Esophagus squamous epithelium (tissue), 4 donors: ENCODE measurements at regions not wholly inside any gene's neighbourhood (a gene's known extent, or its start where the extent isn't known, plus 50 kb on each side); places are given as distances from the start of the nearest gene placed in this dataset.

Experiments
- CTCF ChIP-seq, 6 experiments: fragments of 450-650 bp in 4 of 6; fragments of 200-600 bp in 2 of 6; sonication (generic) in 2 of 6; IDR thresholded peaks; one replicate each; pipeline ENCODE4 v1.5.1; 2016 to 2019; ENCODE audit warnings: antibody characterized with exemption in 6 of 6, mild to moderate bottlenecking in 4 of 6, moderate library complexity in 4 of 6
- POLR2A ChIP-seq, 4 donors: fragments of 450-650 bp; IDR thresholded peaks; one replicate each; pipeline ENCODE4 v1.6.1; 2017; ENCODE audit warnings: antibody characterized with exemption in 4 of 4, mild to moderate bottlenecking in 4 of 4, moderate library complexity in 3 of 4

- TF ChIP-seq CTCF (IDR thresholded peaks at IDR 0.05) (no peak), POLR2A (IDR thresholded peaks at IDR 0.05) (no peak)
Observed at GRCh38 chr7:10343108-10343507, 630.6 kb upstream of the PHF14 start.
